HT-29 (cell line): ENCODE measurements at regions not wholly inside any gene's neighbourhood (a gene's known extent, or its start where the extent isn't known, plus 50 kb on each side); places are given as distances from the start of the nearest gene placed in this dataset.
"Not testable (repeated sequence)": the region's sequence is repeated elsewhere in the genome, so short reads cannot be mapped to it uniquely, and the experiment has no call there.

Experiments used
- DNase-seq: peaks from one replicate; pipeline ENCODE4 v3.0.0-alpha.2; 2015; ENCODE audit warnings: low spot score

DNA sequence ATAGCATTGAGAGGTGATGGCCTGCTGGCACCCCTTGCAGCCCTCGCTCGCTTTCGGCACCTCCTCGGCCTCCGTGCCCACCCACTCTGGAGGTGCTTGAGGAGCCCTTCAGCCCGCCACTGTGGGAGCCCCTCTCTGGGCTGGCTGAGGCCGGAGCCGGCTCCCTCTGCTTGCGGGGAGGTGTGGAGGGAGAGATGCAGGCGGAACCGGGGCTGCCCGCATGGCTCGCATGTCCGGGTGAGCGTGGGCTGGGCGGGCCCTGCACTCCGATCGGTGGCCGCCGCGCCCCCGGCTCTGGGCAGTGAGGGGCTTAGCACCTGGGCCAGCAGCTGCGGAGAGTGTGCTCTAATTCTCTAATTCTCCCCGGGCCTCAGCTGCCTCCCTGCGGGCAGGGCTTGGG, 101.1 kb downstream of the KIF4B start:
- no peak for DNase-seq

DNA sequence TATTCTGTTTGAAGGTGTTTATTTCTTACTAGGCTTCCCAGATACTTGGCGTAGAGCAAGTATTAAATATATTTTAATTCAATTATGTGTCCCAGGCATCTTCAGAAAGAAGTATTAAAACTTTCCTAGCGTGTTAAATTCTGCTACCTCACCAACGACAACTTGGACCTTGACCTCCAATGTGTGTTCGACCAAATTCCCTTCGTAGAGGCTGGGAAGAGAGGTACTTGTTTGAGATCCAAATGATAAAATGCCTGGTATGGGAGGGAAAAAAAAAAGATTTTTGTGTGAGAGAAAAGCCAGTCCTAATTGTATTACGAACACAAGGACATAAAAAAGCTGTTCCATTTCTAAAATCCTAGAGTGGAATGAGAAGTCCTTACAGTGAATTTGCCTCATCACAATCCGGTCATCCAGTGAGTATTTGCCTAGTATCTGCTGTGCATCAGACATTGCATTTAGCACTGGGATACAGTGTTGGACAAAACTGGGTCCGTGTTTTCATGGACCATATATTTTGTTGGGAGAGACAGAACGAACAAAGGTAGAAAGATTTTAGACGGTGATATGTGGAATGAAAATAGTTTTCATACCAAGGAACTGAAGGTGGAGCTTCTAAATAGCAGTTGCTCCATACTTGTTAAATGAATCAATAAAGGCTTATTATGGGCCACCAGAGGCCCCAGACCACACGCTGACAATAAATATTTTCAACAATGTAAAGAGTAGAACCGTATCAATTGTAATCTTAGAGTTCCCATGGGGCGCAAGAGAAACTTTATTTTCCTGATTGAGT, 103.1 kb downstream of the KIF4B start:
- no peak for DNase-seq

DNA sequence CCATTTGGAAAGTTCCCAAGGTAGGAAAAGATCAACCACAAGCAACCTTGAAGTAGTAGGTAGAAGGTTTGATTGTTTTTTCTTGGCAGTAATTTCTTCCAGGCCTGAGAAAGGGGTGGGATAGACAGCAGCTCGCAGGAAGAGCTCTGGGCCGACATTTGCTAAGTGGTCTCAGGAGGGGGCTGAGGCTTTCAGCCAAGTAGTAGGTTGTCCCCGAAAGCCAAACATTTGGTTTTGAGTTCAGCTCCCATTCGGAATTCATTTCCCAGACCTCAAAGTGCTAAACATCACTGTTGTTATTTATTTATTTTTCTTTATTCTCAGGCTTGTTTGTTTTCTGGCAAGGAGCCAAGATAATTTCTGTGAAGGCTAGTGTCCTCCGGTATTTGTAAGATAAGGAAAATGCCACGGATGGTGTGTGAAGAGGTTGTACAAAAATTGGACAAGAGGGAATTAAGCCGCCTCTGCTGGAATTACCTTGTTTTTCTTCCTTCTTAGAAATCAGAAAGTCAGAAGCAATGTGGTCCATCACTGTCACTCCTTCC, 112.1 kb downstream of the KIF4B start:
- no peak for DNase-seq

DNA sequence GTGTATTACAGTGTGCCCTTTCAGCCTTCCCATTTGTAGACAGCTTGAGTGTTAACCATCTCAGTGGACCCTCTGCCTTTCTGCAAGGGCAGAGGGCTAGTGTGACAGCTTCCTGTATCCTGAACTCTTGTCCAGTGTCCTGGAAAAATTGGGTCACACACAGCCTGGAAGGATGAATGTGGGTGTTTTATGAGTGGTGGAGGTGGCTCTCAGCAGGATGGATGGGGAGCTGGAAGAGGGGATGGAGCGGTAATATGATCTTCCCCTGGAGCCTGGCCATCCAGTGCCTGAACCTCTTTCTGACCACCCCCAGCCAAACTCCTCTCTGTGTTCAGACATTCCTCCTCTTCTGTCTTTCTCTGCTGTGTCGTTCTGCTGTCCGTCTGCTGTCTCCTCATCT, 113.0 kb downstream of the KIF4B start:
- no peak for DNase-seq

DNA sequence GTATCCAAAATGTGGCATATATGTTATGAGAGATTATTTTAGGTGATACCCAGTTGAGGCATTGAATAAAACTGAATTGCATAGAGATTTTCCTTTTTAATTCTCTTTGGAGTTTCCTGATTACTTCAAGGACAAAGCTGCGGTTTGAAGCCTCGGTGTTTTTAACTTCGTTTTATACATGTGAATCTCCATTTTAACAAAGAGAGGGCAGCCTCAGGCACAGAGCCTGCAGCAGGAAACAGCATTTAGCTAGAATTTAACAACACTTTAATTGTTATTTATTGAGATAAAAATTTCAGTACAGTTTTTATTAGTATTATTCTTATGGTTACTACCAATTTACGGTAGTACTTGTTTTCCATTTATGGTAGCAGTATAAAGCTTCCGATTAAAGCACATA, 114.0 kb downstream of the KIF4B start:
- DNase-seq = no peak

DNA sequence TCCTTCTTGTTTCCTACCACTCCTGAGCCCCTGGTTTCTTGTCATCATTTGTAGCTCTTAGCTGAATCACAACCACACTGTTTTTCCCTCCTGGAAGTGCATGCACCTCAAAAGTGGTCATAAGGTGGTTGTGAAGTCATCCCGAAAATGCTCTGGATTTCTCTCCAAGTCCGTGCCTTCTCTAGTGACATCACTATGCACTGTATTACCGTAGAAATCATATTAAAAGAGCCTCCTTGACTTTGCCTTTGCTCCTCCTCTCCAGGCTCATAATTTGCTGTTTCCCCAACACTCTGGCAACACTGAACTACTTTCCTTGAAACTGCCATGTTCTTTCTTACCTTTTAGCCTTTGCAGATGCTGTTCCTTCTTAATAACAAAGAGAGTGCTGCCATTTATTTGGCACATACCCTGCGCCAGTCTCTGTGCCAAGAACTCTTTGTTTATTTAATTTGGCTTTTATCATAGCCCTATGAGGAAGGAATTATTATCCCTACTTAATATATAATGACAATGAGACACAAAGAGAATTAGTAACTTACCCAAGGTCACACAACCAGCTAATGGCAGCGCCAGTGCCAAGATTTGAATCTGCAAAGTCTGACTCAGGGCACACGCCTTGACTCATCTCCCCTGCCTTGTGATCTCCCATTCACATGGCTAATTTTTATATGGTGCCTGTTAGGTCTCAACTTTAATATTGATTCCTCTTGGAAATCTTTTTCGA, 115.4 kb downstream of the KIF4B start:
- no peak for DNase-seq

DNA sequence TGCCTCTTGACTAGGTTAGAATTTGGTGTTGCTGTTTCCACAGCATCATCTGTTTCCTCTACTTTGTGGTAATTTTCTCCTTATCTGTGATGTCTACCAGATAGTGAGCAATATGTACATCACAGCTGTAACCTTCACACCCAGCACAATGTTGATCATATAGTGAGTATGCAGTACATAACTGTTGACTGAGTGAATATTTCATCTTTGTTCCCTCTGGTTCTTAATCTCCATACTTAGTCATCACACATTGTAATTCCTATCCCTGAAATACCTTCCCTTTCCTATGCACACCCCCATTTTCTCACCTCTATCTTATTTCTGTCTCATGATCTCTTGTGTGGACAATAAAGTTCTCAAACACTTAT, 115.9 kb downstream of the KIF4B start:
- DNase-seq = no peak

DNA sequence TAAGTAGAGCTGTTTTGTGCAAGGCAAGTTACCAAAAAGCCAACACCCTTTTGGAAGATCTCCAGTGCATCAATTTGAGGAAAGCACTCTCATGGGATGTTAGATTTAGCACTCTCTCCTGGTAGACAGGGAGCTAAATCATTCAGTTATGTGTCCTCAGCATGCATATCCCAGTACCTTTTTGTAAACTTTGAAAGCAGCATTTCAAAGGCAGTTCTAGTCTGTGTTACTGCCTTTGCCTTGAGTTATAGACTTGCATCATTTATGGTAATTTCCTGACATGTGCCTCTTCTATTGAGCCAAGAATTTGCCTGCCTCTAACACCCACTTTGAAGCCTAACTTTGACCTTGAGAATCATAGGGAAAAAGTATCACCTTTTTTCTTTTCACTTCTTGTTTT, 120.6 kb downstream of the KIF4B start:
- DNase-seq = no peak

DNA sequence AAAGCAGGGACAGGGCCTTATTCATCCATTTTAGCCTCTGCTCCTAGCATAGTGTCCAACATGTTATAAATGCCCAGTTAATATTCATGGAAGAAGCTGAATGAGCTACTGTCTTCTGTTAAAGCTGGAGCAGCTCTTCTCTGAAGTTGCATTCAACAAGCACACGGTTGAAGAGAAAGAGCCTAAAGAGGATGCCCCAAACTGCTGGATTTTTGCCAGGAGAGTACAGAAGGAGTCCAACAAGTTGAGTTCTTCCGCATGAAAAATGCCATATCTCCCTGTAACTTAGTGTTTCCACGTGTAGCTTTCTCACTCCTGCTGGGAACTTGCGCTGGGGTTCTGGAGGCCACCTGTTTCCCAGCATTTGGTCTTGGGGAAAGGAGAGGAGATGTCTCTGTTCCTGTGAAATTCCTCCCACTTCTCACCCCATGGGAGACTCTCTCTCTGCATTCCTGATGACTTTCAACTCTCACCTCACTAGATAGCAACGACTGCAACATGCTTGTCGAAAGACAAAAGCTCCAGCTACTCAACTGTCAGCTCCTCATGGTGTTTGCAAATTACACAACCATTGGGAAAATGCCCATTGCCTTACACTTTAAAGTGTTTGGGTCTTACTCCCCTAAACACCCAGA, 122.8 kb downstream of the KIF4B start:
- DNase-seq = no peak

DNA sequence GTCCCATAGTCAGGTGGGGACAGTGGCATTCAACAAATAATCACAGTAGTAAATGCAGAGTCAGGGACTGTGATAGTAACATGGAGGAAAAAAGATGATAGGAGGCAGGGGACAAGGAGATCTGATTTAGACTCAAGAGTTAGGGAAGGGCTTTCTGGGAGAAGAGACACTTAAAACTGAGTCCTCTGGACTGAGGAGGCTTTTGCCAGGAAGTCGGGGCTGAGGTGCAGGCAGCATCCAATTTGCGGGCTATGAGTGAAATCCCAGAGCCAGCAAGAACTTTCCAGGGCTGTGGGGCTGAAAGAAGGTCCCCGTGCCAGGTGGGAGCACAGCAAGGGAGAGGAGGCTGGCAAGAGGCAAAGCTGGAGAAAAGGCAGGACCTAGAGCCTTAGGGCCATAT, 124.1 kb downstream of the KIF4B start:
- DNase-seq = no peak

DNA sequence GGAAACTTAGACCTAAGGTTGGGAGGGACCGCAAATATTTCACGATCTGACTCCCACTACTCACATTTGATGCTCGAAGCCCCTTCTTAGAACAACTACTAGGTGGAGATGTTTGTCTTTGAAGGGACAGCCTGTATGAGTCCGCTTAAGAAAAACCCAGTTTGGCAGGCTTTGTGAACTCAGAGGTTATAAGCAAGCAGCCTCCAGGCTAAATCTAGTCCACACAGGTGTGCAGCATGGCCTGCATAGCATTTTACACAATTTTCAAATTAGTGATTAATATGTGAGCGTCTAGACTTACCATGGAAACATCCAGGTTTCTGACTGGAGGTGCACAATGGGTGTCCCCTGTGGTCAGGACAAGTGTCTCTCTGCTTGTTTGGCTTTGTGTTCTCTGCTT, 127.1 kb downstream of the KIF4B start:
- DNase-seq = no peak

DNA sequence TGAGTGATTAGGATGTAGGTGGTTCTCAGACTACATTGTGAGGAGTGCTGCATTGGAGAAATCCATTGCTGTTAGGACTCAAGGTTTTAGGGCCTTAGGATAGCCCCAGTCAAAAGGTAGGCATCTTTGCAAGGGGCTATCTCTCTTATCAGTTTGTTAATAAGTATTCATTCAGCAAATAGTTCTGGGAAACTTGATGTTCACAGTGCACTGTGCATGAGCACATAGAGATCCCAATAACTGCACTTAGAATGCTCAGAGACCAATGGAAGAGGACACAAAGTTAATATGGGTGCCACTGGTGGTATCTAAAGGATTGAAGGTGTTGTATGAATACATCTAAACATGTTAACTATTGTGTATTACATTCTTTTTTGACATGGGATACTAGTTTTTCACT, 131.4 kb downstream of the KIF4B start:
- no peak for DNase-seq

DNA sequence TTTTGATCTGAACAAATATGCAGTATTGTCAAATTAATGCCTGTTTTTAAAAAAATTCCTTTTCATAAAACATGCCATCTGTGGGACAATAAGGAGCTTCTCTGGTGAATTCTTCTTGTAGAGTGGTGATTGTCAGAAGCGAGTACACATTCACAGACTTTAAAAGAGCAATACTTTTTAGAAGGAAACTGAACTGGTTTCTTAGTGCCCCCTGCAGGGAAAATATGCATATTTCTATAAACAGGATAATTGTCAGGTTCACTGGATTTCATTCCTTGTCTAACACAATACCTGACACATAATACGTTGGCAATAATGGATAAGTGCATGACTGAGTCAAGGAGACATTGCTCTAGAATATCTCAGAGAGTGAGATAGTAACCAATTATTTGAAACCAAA, 133.7 kb downstream of the KIF4B start:
- no peak for DNase-seq

DNA sequence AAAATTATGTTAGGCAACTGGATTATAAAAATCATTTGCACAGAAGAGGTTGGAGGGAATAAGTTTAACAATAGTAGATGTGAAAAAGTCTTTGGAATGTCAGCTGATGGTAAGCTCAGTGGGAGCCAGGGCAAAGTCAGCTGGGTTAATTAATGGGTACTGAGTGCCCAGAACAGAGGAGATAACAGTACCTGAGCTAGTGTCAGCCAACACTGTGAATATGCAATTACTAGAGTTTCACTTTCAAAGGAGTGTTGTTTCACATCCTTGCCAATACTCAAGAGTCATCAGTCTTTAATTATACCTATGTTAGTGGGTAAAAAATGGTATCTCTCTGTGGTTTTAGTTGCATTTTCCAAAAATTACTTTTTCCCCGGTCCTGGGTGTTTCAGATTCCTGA, 135.1 kb downstream of the KIF4B start:
- DNase-seq = no peak

DNA sequence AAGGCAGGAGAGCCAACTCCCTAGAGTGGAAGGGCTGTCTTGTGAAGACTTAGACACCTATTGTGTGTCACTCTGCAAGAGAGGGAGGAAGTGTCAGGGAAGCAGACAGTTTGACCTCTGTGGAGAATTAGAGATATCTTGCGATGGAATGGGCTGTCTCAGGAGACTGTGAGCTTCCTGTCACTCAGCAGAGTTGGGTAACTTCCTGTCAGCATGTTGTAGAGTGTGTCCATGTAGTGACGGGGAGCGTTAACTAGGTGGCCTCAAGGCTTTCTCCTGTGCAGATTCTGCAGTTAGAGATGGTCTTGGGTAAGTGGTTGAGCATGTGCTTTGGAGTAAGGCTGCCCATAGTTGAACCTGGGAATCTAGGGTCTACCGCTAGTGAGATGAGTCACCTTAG, 136.5 kb downstream of the KIF4B start:
- peak; percentile 9 for DNase-seq

DNA sequence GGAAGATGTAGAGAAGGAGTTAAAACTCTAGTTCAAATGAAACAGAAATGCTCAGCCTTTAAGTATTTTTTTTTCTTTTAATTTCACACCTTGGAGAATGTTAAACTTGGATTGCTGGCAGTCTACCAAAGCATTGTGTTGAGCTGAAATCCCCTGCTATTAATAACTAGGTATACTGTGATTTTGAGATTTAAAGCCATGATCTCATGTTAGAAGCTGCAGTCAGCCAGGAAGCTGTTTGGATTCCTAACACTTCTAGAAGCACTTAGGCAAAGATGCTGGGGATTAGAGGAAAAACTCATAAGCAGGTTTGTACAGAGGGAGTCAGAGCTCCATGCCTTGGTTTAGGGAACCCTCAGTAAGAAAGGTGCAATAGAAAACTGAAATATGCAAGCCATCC, 141.4 kb downstream of the KIF4B start:
- no peak for DNase-seq

DNA sequence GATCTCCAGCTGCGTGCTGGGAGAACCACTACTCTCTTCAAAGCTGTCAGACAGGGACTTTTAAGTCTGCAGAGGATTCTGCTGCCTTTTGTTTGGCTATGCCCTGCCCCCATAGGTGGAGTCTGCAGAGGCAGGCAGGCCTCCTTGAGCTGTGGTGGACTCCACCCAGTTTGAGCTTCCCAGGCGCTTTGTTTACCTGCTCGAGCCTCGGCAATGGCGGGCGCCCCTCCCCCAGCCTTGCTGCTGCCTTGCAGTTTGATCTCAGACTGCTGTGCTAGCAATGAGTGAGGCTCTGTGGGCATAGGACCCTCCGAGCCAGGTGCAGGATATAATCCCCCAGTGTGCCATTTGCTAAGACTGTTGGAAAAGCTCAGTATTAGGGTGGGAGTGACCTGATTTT, 149.5 kb downstream of the KIF4B start:
- DNase-seq = not testable (repeated sequence)

DNA sequence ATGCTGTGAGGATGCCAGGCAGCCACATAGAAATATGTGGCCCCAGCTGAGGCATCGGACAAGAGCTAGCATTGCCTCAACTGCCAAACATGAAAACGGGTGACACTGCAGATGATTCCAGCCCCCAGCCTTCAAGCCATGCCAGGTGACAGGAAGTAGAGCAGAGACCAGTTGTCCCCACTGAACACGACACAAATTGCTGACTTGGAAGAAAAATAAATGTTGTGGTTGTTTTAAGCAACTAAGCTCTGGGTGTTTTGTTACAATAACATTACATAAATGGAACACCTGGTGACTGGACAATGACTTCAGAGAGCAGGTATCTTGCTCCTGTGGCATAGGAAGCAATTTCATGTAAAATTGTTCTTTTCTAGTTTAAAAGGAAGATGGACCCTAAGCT, 154.2 kb downstream of the KIF4B start:
- DNase-seq = no peak

DNA sequence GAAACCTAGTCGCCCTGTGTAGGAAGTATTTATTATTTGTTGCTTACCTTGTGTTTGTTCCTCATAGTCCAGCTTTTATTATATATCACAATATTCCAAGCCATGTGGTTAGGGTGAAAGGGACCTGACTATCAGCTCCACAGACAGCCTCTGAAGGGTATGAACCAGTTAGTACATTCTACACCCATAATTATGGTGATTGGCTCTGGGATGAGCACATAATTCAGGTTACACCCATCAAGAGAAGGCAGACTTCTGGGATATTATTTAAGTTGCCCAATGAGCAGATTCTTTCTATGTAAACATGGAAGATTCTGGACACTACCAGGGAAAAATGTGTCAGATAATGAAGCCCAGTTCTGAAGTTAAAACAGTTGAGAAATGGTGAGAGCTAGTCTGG, 168.0 kb downstream of the KIF4B start:
- DNase-seq = no peak

DNA sequence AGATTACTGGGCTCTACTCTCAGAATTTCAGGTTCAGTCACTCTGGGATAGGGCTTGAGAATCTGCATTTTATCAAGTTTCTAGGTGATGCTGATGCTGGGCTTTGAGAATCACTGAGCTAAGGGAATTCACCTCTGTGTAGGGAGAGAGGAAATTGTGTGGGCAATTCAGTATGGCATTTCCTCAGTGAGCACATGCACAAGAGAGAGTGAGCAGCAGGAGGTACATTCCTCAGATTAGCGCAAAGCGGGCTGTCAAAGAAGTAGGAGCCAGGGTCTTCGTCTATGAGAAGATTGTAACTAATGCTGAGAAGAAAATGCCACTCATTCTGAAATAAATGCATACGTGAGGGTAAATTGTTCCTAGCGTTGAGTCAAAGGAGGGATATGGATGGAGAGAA, 175.9 kb downstream of the KIF4B start:
- peak; percentile 2 for DNase-seq

DNA sequence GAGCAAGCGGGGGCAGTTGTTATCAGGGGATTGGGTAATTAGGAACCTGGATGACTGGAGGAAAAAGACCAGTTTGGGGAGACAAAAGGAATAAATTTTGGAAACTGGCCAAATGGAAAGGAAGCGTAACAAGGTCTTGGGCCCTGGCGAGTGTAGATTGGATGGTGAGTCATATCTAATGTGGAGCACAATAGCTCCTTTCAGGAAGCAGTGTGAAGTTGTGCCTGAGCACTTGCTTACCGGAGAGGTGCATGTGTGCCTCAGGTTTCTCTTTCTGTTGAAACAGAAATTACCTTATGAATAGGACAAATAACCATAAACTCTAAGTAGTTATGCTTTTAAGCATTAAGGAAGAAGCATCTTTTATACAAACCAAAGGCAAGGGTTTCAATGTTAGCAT, 176.4 kb downstream of the KIF4B start:
- DNase-seq = peak; percentile 56

DNA sequence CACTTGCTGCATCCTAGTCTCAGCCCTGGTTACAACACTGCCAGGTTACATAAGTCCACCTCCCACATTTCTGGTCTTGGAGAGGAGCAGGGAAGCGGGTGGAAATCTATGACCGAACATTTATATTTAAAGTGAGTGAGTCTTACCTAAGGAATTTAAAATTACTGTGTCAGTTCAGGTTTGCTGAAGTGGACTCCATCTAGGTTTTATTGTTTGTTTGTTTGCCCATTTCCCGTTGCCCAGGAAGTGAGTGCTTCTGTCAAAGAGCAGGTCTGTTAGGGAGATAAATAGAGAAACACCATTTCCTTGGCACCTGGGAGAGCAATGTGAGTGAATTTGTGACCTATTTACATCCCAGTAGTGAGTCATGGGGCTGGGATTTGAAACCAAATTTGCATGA, 179.5 kb downstream of the KIF4B start:
- peak; percentile 72 for DNase-seq
